ENCODE measurements at regions not wholly inside any gene's neighbourhood (a gene's known extent, or its start where the extent isn't known, plus 50 kb on each side); places are given as distances from the start of the nearest gene placed in this dataset.

GRCh38 chr7:116432527-116432916 lies 67.0 kb upstream of the CAV2 start:
- DNase-seq: no peak
- Histone ChIP-seq H3K27me3 (ENCODE audit: control insufficient read depth, insufficient read depth, low read length) (no peaks in the 10 kb centered on the region), H3K36me3 (replicated peaks; ENCODE audit: control insufficient read depth, insufficient read depth, low read length) (no peaks in the 10 kb centered on the region), H3K4me3 (ENCODE audit: insufficient read depth, low read depth, low read length) (no peak overlapping the region)

- Histone ChIP-seq H3K4me3 (ENCODE audit: insufficient read depth, low read depth, low read length) (no peak overlapping the region), H3K27me3 (ENCODE audit: control insufficient read depth, insufficient read depth, low read length) (no peaks in the 10 kb centered on the region), H3K36me3 (replicated peaks; ENCODE audit: control insufficient read depth, insufficient read depth, low read length) (no peaks in the 10 kb centered on the region)
- no peak for DNase-seq
Measured at GRCh38 chr7:116433246-116433645, 66.3 kb upstream of the CAV2 start.

GRCh38 chr7:116434820-116435341 lies 64.7 kb upstream of the CAV2 start:
- H3K36me3 ChIP-seq (replicated peaks; ENCODE audit: control insufficient read depth, insufficient read depth, low read length): no peaks in the 10 kb centered on the region
- H3K27me3 ChIP-seq (ENCODE audit: control insufficient read depth, insufficient read depth, low read length): no peaks in the 10 kb centered on the region
- no peak overlapping the region for H3K4me3 ChIP-seq (ENCODE audit: insufficient read depth, low read depth, low read length)
- DNase-seq: no peak

- no peaks in the 10 kb centered on the region for H3K27me3 ChIP-seq (ENCODE audit: control insufficient read depth, insufficient read depth, low read length)
- no peak overlapping the region for H3K4me3 ChIP-seq (ENCODE audit: insufficient read depth, low read depth, low read length)
- DNase-seq: no peak
- H3K36me3 ChIP-seq (replicated peaks; ENCODE audit: control insufficient read depth, insufficient read depth, low read length): no peaks in the 10 kb centered on the region
Measured at GRCh38 chr7:116436305-116436826, 63.2 kb upstream of the CAV2 start.

GRCh38 chr7:116438267-116438666 lies 61.3 kb upstream of the CAV2 start:
- no peak overlapping the region for H3K4me3 ChIP-seq (ENCODE audit: insufficient read depth, low read depth, low read length)
- DNase-seq: peak; percentile 12
- no peaks in the 10 kb centered on the region for H3K36me3 ChIP-seq (replicated peaks; ENCODE audit: control insufficient read depth, insufficient read depth, low read length)
- H3K27me3 ChIP-seq (ENCODE audit: control insufficient read depth, insufficient read depth, low read length): no peaks in the 10 kb centered on the region

GRCh38 chr7:116439005-116439404 lies 60.5 kb upstream of the CAV2 start:
- DNase-seq: no peak
- Histone ChIP-seq H3K4me3 (ENCODE audit: insufficient read depth, low read depth, low read length) (no peak overlapping the region), H3K36me3 (replicated peaks; ENCODE audit: control insufficient read depth, insufficient read depth, low read length) (no peaks in the 10 kb centered on the region), H3K27me3 (ENCODE audit: control insufficient read depth, insufficient read depth, low read length) (no peaks in the 10 kb centered on the region)

- H3K4me3 ChIP-seq (ENCODE audit: insufficient read depth, low read depth, low read length): no peak overlapping the region
- no peak for DNase-seq
- H3K27me3 ChIP-seq (ENCODE audit: control insufficient read depth, insufficient read depth, low read length): no peaks in the 10 kb centered on the region
- no peaks in the 10 kb centered on the region for H3K36me3 ChIP-seq (replicated peaks; ENCODE audit: control insufficient read depth, insufficient read depth, low read length)
Measured at GRCh38 chr7:116439841-116440549, 59.5 kb upstream of the CAV2 start.

- H3K36me3 ChIP-seq (replicated peaks; ENCODE audit: control insufficient read depth, insufficient read depth, low read length): no peaks in the 10 kb centered on the region
- no peaks in the 10 kb centered on the region for H3K27me3 ChIP-seq (ENCODE audit: control insufficient read depth, insufficient read depth, low read length)
- H3K4me3 ChIP-seq (ENCODE audit: insufficient read depth, low read depth, low read length): no peak overlapping the region
- DNase-seq: no peak
Measured at GRCh38 chr7:116441534-116441933, 58.0 kb upstream of the CAV2 start.

GRCh38 chr7:116443101-116443523 lies 56.4 kb upstream of the CAV2 start:
- Histone ChIP-seq H3K4me3 (ENCODE audit: insufficient read depth, low read depth, low read length) (no peak overlapping the region), H3K36me3 (replicated peaks; ENCODE audit: control insufficient read depth, insufficient read depth, low read length) (no peaks in the 10 kb centered on the region), H3K27me3 (ENCODE audit: control insufficient read depth, insufficient read depth, low read length) (no peaks in the 10 kb centered on the region)
- no peak for DNase-seq

- Histone ChIP-seq H3K27me3 (ENCODE audit: control insufficient read depth, insufficient read depth, low read length) (no peaks in the 10 kb centered on the region), H3K36me3 (replicated peaks; ENCODE audit: control insufficient read depth, insufficient read depth, low read length) (no peaks in the 10 kb centered on the region), H3K4me3 (ENCODE audit: insufficient read depth, low read depth, low read length) (no peak overlapping the region)
- DNase-seq: no peak
Measured at GRCh38 chr7:116443646-116444045, 55.9 kb upstream of the CAV2 start.

GRCh38 chr7:116445447-116446211 lies 53.9 kb upstream of the CAV2 start:
- no peaks in the 10 kb centered on the region for H3K27me3 ChIP-seq (ENCODE audit: control insufficient read depth, insufficient read depth, low read length)
- no peaks in the 10 kb centered on the region for H3K36me3 ChIP-seq (replicated peaks; ENCODE audit: control insufficient read depth, insufficient read depth, low read length)
- H3K4me3 ChIP-seq (ENCODE audit: insufficient read depth, low read depth, low read length): no peak overlapping the region
- no peak for DNase-seq

- DNase-seq: no peak
- H3K36me3 ChIP-seq (replicated peaks; ENCODE audit: control insufficient read depth, insufficient read depth, low read length): no peaks in the 10 kb centered on the region
- no peak overlapping the region for H3K4me3 ChIP-seq (ENCODE audit: insufficient read depth, low read depth, low read length)
- H3K27me3 ChIP-seq (ENCODE audit: control insufficient read depth, insufficient read depth, low read length): no peaks in the 10 kb centered on the region
Measured at GRCh38 chr7:116446212-116446855, 53.2 kb upstream of the CAV2 start.

- Histone ChIP-seq H3K36me3 (replicated peaks; ENCODE audit: control insufficient read depth, insufficient read depth, low read length) (no peaks in the 10 kb centered on the region), H3K4me3 (ENCODE audit: insufficient read depth, low read depth, low read length) (no peak overlapping the region), H3K27me3 (ENCODE audit: control insufficient read depth, insufficient read depth, low read length) (no peaks in the 10 kb centered on the region)
- no peak for DNase-seq
Measured at GRCh38 chr7:116447436-116447835, 52.1 kb upstream of the CAV2 start.

GRCh38 chr7:116447966-116448839 lies 51.3 kb upstream of the CAV2 start:
- DNase-seq: no peak
- Histone ChIP-seq H3K27me3 (ENCODE audit: control insufficient read depth, insufficient read depth, low read length) (no peaks in the 10 kb centered on the region), H3K36me3 (replicated peaks; ENCODE audit: control insufficient read depth, insufficient read depth, low read length) (no peaks in the 10 kb centered on the region), H3K4me3 (ENCODE audit: insufficient read depth, low read depth, low read length) (no peak overlapping the region)

Measured in H7 (cell line).